HCT116 (cell line): ENCODE measurements at regions not wholly inside any gene's neighbourhood (a gene's known extent, or its start where the extent isn't known, plus 50 kb on each side); places are given as distances from the start of the nearest gene placed in this dataset.

Source experiments
- ATAC-seq: fragments of 200-7000 bp; cut with Tn5 transposase; 2 replicates; pipeline ENCODE4 v1.9.1; 2020; ENCODE audit warnings: mild to moderate bottlenecking, moderate library complexity
- BruUV-seq: library from RNA; stranded (reverse); fragments of 400-500 nt; replicated peaks from 2 replicates; lab custom pipeline; 2021; lab: Mats Ljungman, UMichigan
- CTCF ChIA-PET: fragments of 300-600 bp; sonication (Branson Sonifier 250); formaldehyde crosslinking; loops from one replicate; lab custom pipeline; 2021; ENCODE audit warnings: antibody characterized with exemption; lab: Charles Lee
- POLR2A ChIA-PET: fragments of 300-600, 350-600 bp; sonication (Branson Sonifier 250); formaldehyde crosslinking; loops from one replicate; lab custom pipeline; 2021; ENCODE audit warnings: antibody characterized with exemption; lab: Charles Lee
- RAD21 ChIA-PET, 2 experiments: fragments of 300-600 bp; sonication (Branson Sonifier 250); formaldehyde crosslinking; loops; one replicate each; lab custom pipeline; 2023; ENCODE audit warnings: low total read pairs in 2 of 2; ENCODE audit not compliant: uncharacterized antibody in 2 of 2, unreplicated experiment in 2 of 2, low non-redundant PET in 1 of 2; lab: Charles Lee
- DNase-seq: peaks from one replicate; pipeline ENCODE4 v3.0.0-alpha.2; 2010; ENCODE audit warnings: low read depth, low spot score
- H2AFZ ChIP-seq: fragments of 200-600 bp; shearing (Covaris generic), sonication (generic); 2 replicates; pipeline ENCODE4 v1.6.1; 2017; ENCODE audit warnings: low read depth, mixed run types, mixed read lengths, antibody characterized with exemption, low read length; ENCODE audit not compliant: poor library complexity, severe bottlenecking
- H3K27ac ChIP-seq: 2 replicates; pipeline ENCODE4 v1.5.1; 2012; ENCODE audit warnings: low read depth, low read length
- H3K27me3 ChIP-seq: fragments of 200-600 bp; sonication (generic); 2 replicates; pipeline ENCODE4 v1.6.1; 2016; ENCODE audit warnings: mixed run types, low read length, mixed read lengths; ENCODE audit not compliant: insufficient read depth
- H3K36me3 ChIP-seq, 2 experiments: fragments of 200-500 bp in 1 of 2; fragments of 200-600 bp in 1 of 2; sonication (Bioruptor generic) in 1 of 2; sonication (generic) in 1 of 2; 2 replicates each; pipeline versions ENCODE4 v1.5.1 to v1.6.1; 2014 to 2016; ENCODE audit warnings: low read length in 2 of 2, inconsistent platforms in 1 of 2, mixed read lengths in 1 of 2, mixed run types in 1 of 2; ENCODE audit not compliant: insufficient read depth in 2 of 2, control insufficient read depth in 1 of 2
- H3K4me1 ChIP-seq, 2 experiments: fragments of 200-600 bp in 1 of 2; sonication (generic) in 1 of 2; 2 replicates each; pipeline versions ENCODE4 v1.5.1 to v1.6.1; 2012 to 2017; ENCODE audit warnings: low read length in 2 of 2, inconsistent platforms in 1 of 2, mild to moderate bottlenecking in 1 of 2, mixed read lengths in 1 of 2, mixed run types in 1 of 2, moderate library complexity in 1 of 2; ENCODE audit not compliant: insufficient read depth in 2 of 2, control insufficient read depth in 1 of 2
- H3K4me2 ChIP-seq: fragments of 200-600 bp; sonication (generic); 2 replicates; pipeline ENCODE4 v1.6.1; 2017; ENCODE audit warnings: mixed run types, low read length, mixed read lengths
- H3K4me3 ChIP-seq, 2 experiments: fragments of 200-600 bp in 1 of 2; sonication (generic) in 1 of 2; replicated peaks in 1 of 2; 2 replicates each; pipeline ENCODE4 v1.5.1; 2011 to 2016; ENCODE audit warnings: low read length in 2 of 2, control low read depth in 1 of 2, low read depth in 1 of 2, mild to moderate bottlenecking in 1 of 2, mixed read lengths in 1 of 2, mixed run types in 1 of 2
- H3K79me2 ChIP-seq: fragments of 200-600 bp; sonication (generic); 2 replicates; pipeline ENCODE4 v1.6.1; 2017; ENCODE audit warnings: mild to moderate bottlenecking, mixed run types, low read length, moderate library complexity, mixed read lengths; ENCODE audit not compliant: insufficient read depth
- H3K9ac ChIP-seq: fragments of 200-600 bp; sonication (generic); 2 replicates; pipeline ENCODE4 v1.6.1; 2016; ENCODE audit warnings: low read length, mixed read lengths
- H3K9me2 ChIP-seq: fragments of 200-600 bp; sonication (generic), shearing (Covaris generic); 2 replicates; pipeline ENCODE4 v1.6.1; 2017; ENCODE audit warnings: mixed run types, mild to moderate bottlenecking, moderate library complexity; ENCODE audit not compliant: insufficient read depth
- H3K9me3 ChIP-seq, 2 experiments: fragments of 200-500 bp in 1 of 2; fragments of 200-600 bp in 1 of 2; sonication (Bioruptor generic) in 1 of 2; sonication (generic) in 1 of 2; 2 replicates each; pipeline ENCODE4 v1.6.1; 2014 to 2017; ENCODE audit warnings: low read length in 2 of 2, mixed read lengths in 2 of 2, inconsistent platforms in 1 of 2, low read depth in 1 of 2, mild to moderate bottlenecking in 1 of 2, mixed run types in 1 of 2, moderate library complexity in 1 of 2; ENCODE audit not compliant: control insufficient read depth in 1 of 2, insufficient read depth in 1 of 2
- H4K20me1 ChIP-seq: fragments of 200-600 bp; sonication (generic), shearing (Covaris generic); 2 replicates; pipeline ENCODE4 v1.6.1; 2017; ENCODE audit warnings: mixed run types, mild to moderate bottlenecking, moderate library complexity; ENCODE audit not compliant: insufficient read depth
- CBX3 ChIP-seq: IDR thresholded peaks from 2 replicates; pipeline ENCODE4 v1.6.1; 2012; ENCODE audit warnings: low read depth
- CEBPB ChIP-seq: IDR thresholded peaks from 2 replicates; pipeline ENCODE4 v1.6.1; 2012; ENCODE audit warnings: low read depth
- EGR1 ChIP-seq: IDR thresholded peaks from 2 replicates; pipeline ENCODE4 v1.6.1; 2012; ENCODE audit warnings: low read depth
- ELF1 ChIP-seq: IDR thresholded peaks from 2 replicates; pipeline ENCODE4 v1.6.1; 2012; ENCODE audit warnings: low read depth, borderline replicate concordance
- EZH2phosphoT487 ChIP-seq: fragments of 200-600 bp; IDR thresholded peaks from 2 replicates; pipeline ENCODE4 v1.6.1; 2018; ENCODE audit warnings: antibody characterized with exemption, borderline replicate concordance
- JUND ChIP-seq: IDR thresholded peaks from 2 replicates; pipeline ENCODE4 v1.6.1; 2012
- SP1 ChIP-seq: IDR thresholded peaks from 2 replicates; pipeline ENCODE4 v1.6.1; 2012; ENCODE audit warnings: low read depth
- TCF7L2 ChIP-seq: IDR thresholded peaks from 2 replicates; pipeline ENCODE4 v1.7.0; 2011; ENCODE audit warnings: borderline replicate concordance, inconsistent platforms; ENCODE audit not compliant: insufficient read depth, insufficient read length; ENCODE audit errors: extremely low read depth
- YY1 ChIP-seq: IDR thresholded peaks from 2 replicates; pipeline ENCODE4 v1.6.1; 2011; ENCODE audit warnings: low read length, low read depth, moderate library complexity, mild to moderate bottlenecking; ENCODE audit not compliant: insufficient replicate concordance; ENCODE audit errors: extremely low read depth
- ZFX ChIP-seq: fragments of 450-650 bp; IDR thresholded peaks from 2 replicates; pipeline ENCODE4 v1.6.1; 2017
- intact Hi-C: fragments of 100-400 bp; cut with micrococcal nuclease; formaldehyde crosslinking; loops from 2 replicates; pipeline ENCODE4 v1.10.0; 2022
- TF ChIP-seq, protein P1 (sequence below): IDR thresholded peaks from 2 replicates; pipeline ENCODE4 v1.6.1; 2012; ENCODE audit warnings: low read depth
- TF ChIP-seq, protein P2 (sequence below): IDR thresholded peaks from 2 replicates; pipeline ENCODE4 v1.6.1; 2012

DNA sequence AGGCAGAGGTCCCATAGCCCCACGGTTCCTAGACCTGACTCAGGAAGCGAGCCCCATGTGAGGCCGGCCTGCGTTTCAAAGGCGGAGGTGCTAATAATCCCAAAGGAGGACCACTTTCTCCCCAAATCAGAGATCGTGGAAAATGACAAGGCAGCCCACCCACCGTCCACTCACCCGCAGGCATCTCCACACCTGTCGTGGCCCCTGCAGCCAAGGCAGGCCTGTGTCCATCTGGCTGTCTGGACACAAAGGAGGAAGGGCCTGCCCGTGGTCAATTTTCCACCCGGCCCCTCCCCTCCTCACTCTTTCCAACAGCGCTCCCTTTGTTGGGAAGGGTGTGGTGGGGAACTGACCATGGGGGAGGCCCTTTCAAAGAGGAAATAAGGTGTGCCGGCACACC is 125.3 kb upstream of the TMEM132D start:
- CTCF ChIA-PET, result no interaction called here
- no peaks in the 10 kb centered on the region for H3K36me3 ChIP-seq
- no peak overlapping the region for H3K9ac ChIP-seq
- H3K9me2 ChIP-seq, result no peaks in the 10 kb centered on the region
- intact Hi-C loops, result loop anchor here (5.0 kb wide), 1 partner anchor 308 kb away; the partner anchor contains the start of gene PIWIL1
- no peaks in the 10 kb centered on the region for H3K27me3 ChIP-seq
- H3K4me3 ChIP-seq, result no peak overlapping the region
- no TSS peak for BruUV-seq
- H3K27ac ChIP-seq, result no peak overlapping the region
- DNase-seq, result no peak
- TF ChIP-seq YY1 (no peak), EGR1 (no peak), CBX3 (no peak), ELF1 (no peak), EZH2phosphoT487 (no peak), CEBPB (no peak)
- ATAC-seq, result no peak
- H3K9me3 ChIP-seq, result no peaks in the 10 kb centered on the region
- RAD21 ChIA-PET, result no interaction called here
- no peaks in the 10 kb centered on the region for H3K79me2 ChIP-seq
- H4K20me1 ChIP-seq, result no peaks in the 10 kb centered on the region
- no peak overlapping the region for H2AFZ ChIP-seq
- H3K4me2 ChIP-seq, result no peak overlapping the region
- POLR2A ChIA-PET, result no interaction called here
- H3K4me1 ChIP-seq, result no peaks in the 10 kb centered on the region

DNA sequence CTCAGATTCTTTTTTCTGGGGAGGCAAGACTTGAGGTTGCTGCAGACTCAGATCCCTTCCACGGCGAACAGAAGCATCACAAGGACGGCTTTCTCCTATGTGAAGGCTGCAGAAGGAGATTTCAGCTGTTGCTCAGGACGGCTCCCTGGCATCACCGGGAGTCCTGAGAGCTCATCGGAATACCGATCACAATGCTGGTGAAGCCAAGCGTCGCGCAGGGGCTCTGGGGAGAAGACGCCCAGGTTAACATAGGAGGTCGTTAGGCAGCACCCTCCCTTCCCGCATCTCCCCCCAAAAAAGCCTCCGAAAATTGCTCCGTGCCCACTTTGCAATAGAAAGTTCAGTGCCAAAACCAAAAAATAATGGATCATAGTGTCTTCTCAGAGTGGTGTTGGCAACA is 127.2 kb upstream of the TMEM132D start:
- RAD21 ChIA-PET, result no interaction called here
- CTCF ChIA-PET, result no interaction called here
- intact Hi-C loops, result no loop called here

More for the DNA sequence above, 127.2 kb upstream of the TMEM132D start:
- no peak overlapping the region for H3K27ac ChIP-seq
- H3K4me3 ChIP-seq, result no peak overlapping the region
- BruUV-seq, result no TSS peak
- H3K9me3 ChIP-seq, result no peaks in the 10 kb centered on the region; a peak in 1 of 4 replicates
- no peaks in the 10 kb centered on the region for H3K9me2 ChIP-seq
- no peaks in the 10 kb centered on the region for H3K27me3 ChIP-seq
- no peak overlapping the region for H3K4me2 ChIP-seq
- no peaks in the 10 kb centered on the region for H3K4me1 ChIP-seq
- no peak overlapping the region for H2AFZ ChIP-seq
- no peaks in the 10 kb centered on the region for H3K36me3 ChIP-seq
- DNase-seq (no peak), ATAC-seq (no peak)
- H3K79me2 ChIP-seq, result no peaks in the 10 kb centered on the region
- no peaks in the 10 kb centered on the region for H4K20me1 ChIP-seq
- TF ChIP-seq, protein P1, sequence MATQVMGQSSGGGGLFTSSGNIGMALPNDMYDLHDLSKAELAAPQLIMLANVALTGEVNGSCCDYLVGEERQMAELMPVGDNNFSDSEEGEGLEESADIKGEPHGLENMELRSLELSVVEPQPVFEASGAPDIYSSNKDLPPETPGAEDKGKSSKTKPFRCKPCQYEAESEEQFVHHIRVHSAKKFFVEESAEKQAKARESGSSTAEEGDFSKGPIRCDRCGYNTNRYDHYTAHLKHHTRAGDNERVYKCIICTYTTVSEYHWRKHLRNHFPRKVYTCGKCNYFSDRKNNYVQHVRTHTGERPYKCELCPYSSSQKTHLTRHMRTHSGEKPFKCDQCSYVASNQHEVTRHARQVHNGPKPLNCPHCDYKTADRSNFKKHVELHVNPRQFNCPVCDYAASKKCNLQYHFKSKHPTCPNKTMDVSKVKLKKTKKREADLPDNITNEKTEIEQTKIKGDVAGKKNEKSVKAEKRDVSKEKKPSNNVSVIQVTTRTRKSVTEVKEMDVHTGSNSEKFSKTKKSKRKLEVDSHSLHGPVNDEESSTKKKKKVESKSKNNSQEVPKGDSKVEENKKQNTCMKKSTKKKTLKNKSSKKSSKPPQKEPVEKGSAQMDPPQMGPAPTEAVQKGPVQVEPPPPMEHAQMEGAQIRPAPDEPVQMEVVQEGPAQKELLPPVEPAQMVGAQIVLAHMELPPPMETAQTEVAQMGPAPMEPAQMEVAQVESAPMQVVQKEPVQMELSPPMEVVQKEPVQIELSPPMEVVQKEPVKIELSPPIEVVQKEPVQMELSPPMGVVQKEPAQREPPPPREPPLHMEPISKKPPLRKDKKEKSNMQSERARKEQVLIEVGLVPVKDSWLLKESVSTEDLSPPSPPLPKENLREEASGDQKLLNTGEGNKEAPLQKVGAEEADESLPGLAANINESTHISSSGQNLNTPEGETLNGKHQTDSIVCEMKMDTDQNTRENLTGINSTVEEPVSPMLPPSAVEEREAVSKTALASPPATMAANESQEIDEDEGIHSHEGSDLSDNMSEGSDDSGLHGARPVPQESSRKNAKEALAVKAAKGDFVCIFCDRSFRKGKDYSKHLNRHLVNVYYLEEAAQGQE, result no peak
- TF ChIP-seq CEBPB, result no peak
- no peak for TF ChIP-seq ZFX
- TF ChIP-seq JUND, result no peak
- no peak for TF ChIP-seq TCF7L2
- TF ChIP-seq YY1, result no peak
- TF ChIP-seq, protein P2, sequence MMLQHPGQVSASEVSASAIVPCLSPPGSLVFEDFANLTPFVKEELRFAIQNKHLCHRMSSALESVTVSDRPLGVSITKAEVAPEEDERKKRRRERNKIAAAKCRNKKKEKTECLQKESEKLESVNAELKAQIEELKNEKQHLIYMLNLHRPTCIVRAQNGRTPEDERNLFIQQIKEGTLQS, result no peak
- TF ChIP-seq SP1, result no peak
- POLR2A ChIA-PET, result no interaction called here
- no peak overlapping the region for H3K9ac ChIP-seq
